Activated T-helper 1 cell treated with anti-CD3 and anti-CD28 coated beads, Interleukin-12 subunit alpha, Interleukin-12 subunit beta, Interleukin-2, Interleukin-4 antibody, amounts not matched to agents 30 ng/mL and 10 ng/mL and 1 ng/mL, durations not matched to agents 14 hours and 24 hours and 36 hours (primary cell): ENCODE measurements at regions not wholly inside any gene's neighbourhood (a gene's known extent, or its start where the extent isn't known, plus 50 kb on each side); places are given as distances from the start of the nearest gene placed in this dataset.
"Not testable (repeated sequence)": the region's sequence is repeated elsewhere in the genome, so short reads cannot be mapped to it uniquely, and the experiment has no call there.

ENCODE experiments used
- DNase-seq: peaks from one replicate; pipeline ENCODE4 v3.0.0; 2021; ENCODE audit warnings: low spot score
- H3K27ac Mint-ChIP-seq: one replicate; pipeline ENCODE4 v1.8.0; 2021; ENCODE audit warnings: mild to moderate bottlenecking, mixed read lengths
- H3K27me3 Mint-ChIP-seq: one replicate; pipeline ENCODE4 v1.8.0; 2022; ENCODE audit warnings: mild to moderate bottlenecking, moderate library complexity, mixed read lengths; ENCODE audit not compliant: insufficient read depth
- H3K36me3 Mint-ChIP-seq: one replicate; pipeline ENCODE4 v1.8.0; 2021; ENCODE audit warnings: low read depth, mixed read lengths
- H3K4me1 Mint-ChIP-seq: one replicate; pipeline ENCODE4 v1.8.0; 2021; ENCODE audit warnings: low read depth, mixed read lengths
- H3K4me3 Mint-ChIP-seq: one replicate; pipeline ENCODE4 v1.8.0; 2021; ENCODE audit warnings: mild to moderate bottlenecking, moderate library complexity, mixed read lengths
- H3K9me3 Mint-ChIP-seq: one replicate; pipeline ENCODE4 v1.8.0; 2021; ENCODE audit warnings: mixed read lengths
- intact Hi-C: fragments of 100-400 bp; cut with micrococcal nuclease; formaldehyde crosslinking; loops from one replicate; pipeline ENCODE4 v1.15.1; 2024

- Mint-ChIP-seq H3K27me3 (peaks cover 2% of the 10 kb centered on the region), H3K4me1 (peaks cover 7% of the 10 kb centered on the region), H3K9me3 (no peaks in the 10 kb centered on the region), H3K4me3 (no peak overlapping the region), H3K27ac (no peak overlapping the region), H3K36me3 (no peaks in the 10 kb centered on the region)
- no peak for DNase-seq
- intact Hi-C loops = no loop called here
Observed at GRCh38 chr2:186423481-186423880, 62.6 kb upstream of the ZC3H15 start.

- Mint-ChIP-seq H3K4me1 (peaks cover 7% of the 10 kb centered on the region), H3K27me3 (peaks cover 2% of the 10 kb centered on the region), H3K9me3 (no peaks in the 10 kb centered on the region), H3K4me3 (no peak overlapping the region), H3K27ac (no peak overlapping the region), H3K36me3 (no peaks in the 10 kb centered on the region)
- intact Hi-C loops = no loop called here
- DNase-seq = no peak
Observed at GRCh38 chr2:186424265-186424664, 61.8 kb upstream of the ZC3H15 start.

- intact Hi-C loops = no loop called here
- Mint-ChIP-seq H3K9me3 (no peaks in the 10 kb centered on the region), H3K27ac (no peak overlapping the region), H3K27me3 (no peaks in the 10 kb centered on the region), H3K4me1 (peaks cover 7% of the 10 kb centered on the region), H3K4me3 (no peak overlapping the region), H3K36me3 (no peaks in the 10 kb centered on the region)
- no peak for DNase-seq
Observed at GRCh38 chr2:186425576-186425975, 60.5 kb upstream of the ZC3H15 start.

- Mint-ChIP-seq H3K36me3 (no peaks in the 10 kb centered on the region), H3K4me1 (peaks cover 7% of the 10 kb centered on the region), H3K27ac (no peak overlapping the region), H3K27me3 (no peaks in the 10 kb centered on the region), H3K9me3 (no peaks in the 10 kb centered on the region), H3K4me3 (no peak overlapping the region)
- intact Hi-C loops = no loop called here
- no peak for DNase-seq
Observed at GRCh38 chr2:186426153-186427016, 59.7 kb upstream of the ZC3H15 start.

GRCh38 chr2:186427017-186427350 is 59.1 kb upstream of the ZC3H15 start:
- H3K9me3 Mint-ChIP-seq, H3K27ac Mint-ChIP-seq, intact Hi-C loops, H3K4me3 Mint-ChIP-seq, DNase-seq, H3K27me3 Mint-ChIP-seq, H3K36me3 Mint-ChIP-seq, H3K4me1 Mint-ChIP-seq: not testable (repeated sequence)

- Mint-ChIP-seq H3K9me3 (no peaks in the 10 kb centered on the region), H3K27me3 (no peaks in the 10 kb centered on the region), H3K4me3 (no peak overlapping the region), H3K27ac (no peak overlapping the region), H3K4me1 (peaks cover 7% of the 10 kb centered on the region), H3K36me3 (no peaks in the 10 kb centered on the region)
- intact Hi-C loops = no loop called here
- DNase-seq = no peak
Observed at GRCh38 chr2:186427970-186428369, 58.1 kb upstream of the ZC3H15 start.

GRCh38 chr2:186429104-186429503 is 57.0 kb upstream of the ZC3H15 start:
- no peaks in the 10 kb centered on the region for H3K27me3 Mint-ChIP-seq
- intact Hi-C loops = no loop called here
- H3K9me3 Mint-ChIP-seq = no peaks in the 10 kb centered on the region
- peaks cover 7% of the 10 kb centered on the region for H3K4me1 Mint-ChIP-seq
- no peak for DNase-seq
- H3K36me3 Mint-ChIP-seq = no peaks in the 10 kb centered on the region
- no peak overlapping the region for H3K4me3 Mint-ChIP-seq
- no peak overlapping the region for H3K27ac Mint-ChIP-seq

- Mint-ChIP-seq H3K9me3 (no peaks in the 10 kb centered on the region), H3K36me3 (no peaks in the 10 kb centered on the region), H3K4me3 (no peak overlapping the region), H3K27ac (no peak overlapping the region), H3K27me3 (no peaks in the 10 kb centered on the region), H3K4me1 (peaks cover 6% of the 10 kb centered on the region)
- intact Hi-C loops = no loop called here
- no peak for DNase-seq
Observed at GRCh38 chr2:186431306-186431705, 54.8 kb upstream of the ZC3H15 start.

- Mint-ChIP-seq H3K36me3 (no peaks in the 10 kb centered on the region), H3K27me3 (no peaks in the 10 kb centered on the region), H3K4me3 (no peak overlapping the region), H3K9me3 (no peaks in the 10 kb centered on the region), H3K4me1 (no peaks in the 10 kb centered on the region), H3K27ac (no peak overlapping the region)
- intact Hi-C loops = no loop called here
- no peak for DNase-seq
Observed at GRCh38 chr2:186433040-186433439, 53.0 kb upstream of the ZC3H15 start.

GRCh38 chr2:186433777-186434432 is 52.2 kb upstream of the ZC3H15 start:
- intact Hi-C loops = no loop called here

More at GRCh38 chr2:186433777-186434432, 52.2 kb upstream of the ZC3H15 start:
- no peak for DNase-seq
- Mint-ChIP-seq H3K4me1 (no peaks in the 10 kb centered on the region), H3K4me3 (no peak overlapping the region), H3K36me3 (no peaks in the 10 kb centered on the region), H3K27me3 (no peaks in the 10 kb centered on the region), H3K9me3 (peaks cover 3% of the 10 kb centered on the region), H3K27ac (no peak overlapping the region)
